A673 (cell line): ENCODE measurements at regions not wholly inside any gene's neighbourhood (a gene's known extent, or its start where the extent isn't known, plus 50 kb on each side); places are given as distances from the start of the nearest gene placed in this dataset.

Experiments
- CTCF ChIP-seq: fragments of 300-800, 200-600 bp; sonication (generic); conservative IDR thresholded peaks from 2 replicates; pipeline ENCODE4 v1.5.1; 2017; ENCODE audit warnings: low read depth, mild to moderate bottlenecking, antibody characterized with exemption, low read length, moderate library complexity, mixed read lengths
- EZH2 ChIP-seq: fragments of 200-600 bp; sonication (generic); IDR thresholded peaks from 2 replicates; pipeline ENCODE4 v1.6.1; 2017; ENCODE audit warnings: borderline replicate concordance, low read depth, mild to moderate bottlenecking, mixed read lengths, antibody characterized with exemption, low read length; ENCODE audit not compliant: poor library complexity, severe bottlenecking

GRCh38 chr11:134819041-134819440 is 407.0 kb upstream of the B3GAT1 start:
- TF ChIP-seq EZH2 (no peak), CTCF (0 out of 2 replicates have a peak, but pooled peaks have one; percentile 35)
